GM21717 (cell line): ENCODE measurements at regions not wholly inside any gene's neighbourhood (a gene's known extent, or its start where the extent isn't known, plus 50 kb on each side); places are given as distances from the start of the nearest gene placed in this dataset.

Source experiments
- ATAC-seq: cut with Tn5 transposase; IDR thresholded peaks from one replicate; pipeline ENCODE4 v1.9.1; 2021; ENCODE audit warnings: mild to moderate bottlenecking, moderate library complexity; ENCODE audit not compliant: unreplicated experiment

- ATAC-seq, result no peak
Observed at GRCh38 chr7:21028186-21028585, 241.5 kb upstream of the SP8 start.

- ATAC-seq, result no peak
Observed at GRCh38 chr7:21028599-21028998, 241.9 kb upstream of the SP8 start.

GRCh38 chr7:21029006-21029405 is 242.3 kb upstream of the SP8 start:
- no peak for ATAC-seq

- no peak for ATAC-seq
Observed at GRCh38 chr7:21030237-21030871, 243.7 kb upstream of the SP8 start.

GRCh38 chr7:21041252-21041651 is 254.6 kb upstream of the SP8 start:
- ATAC-seq, result no peak

GRCh38 chr7:21041666-21042065 is 255.0 kb upstream of the SP8 start:
- no peak for ATAC-seq

GRCh38 chr7:21044384-21044783 is 257.7 kb upstream of the SP8 start:
- no peak for ATAC-seq

GRCh38 chr7:21044913-21045568 is 258.4 kb upstream of the SP8 start:
- ATAC-seq, result no peak

GRCh38 chr7:21051865-21052264 is 265.2 kb upstream of the SP8 start:
- no peak for ATAC-seq

- no peak for ATAC-seq
Observed at GRCh38 chr7:21054427-21055112, 267.9 kb upstream of the SP8 start.

GRCh38 chr7:21059069-21059468 is 272.4 kb upstream of the SP8 start:
- no peak for ATAC-seq

- ATAC-seq, result no peak
Observed at GRCh38 chr7:21063106-21063505, 276.4 kb upstream of the SP8 start.

GRCh38 chr7:21064698-21065648 is 278.3 kb upstream of the SP8 start:
- no peak for ATAC-seq

- ATAC-seq, result no peak
Observed at GRCh38 chr7:21066221-21066620, 279.5 kb upstream of the SP8 start.

- ATAC-seq, result no peak
Observed at GRCh38 chr7:21067216-21067615, 280.5 kb upstream of the SP8 start.

- no peak for ATAC-seq
Observed at GRCh38 chr7:21070571-21071090, 283.9 kb upstream of the SP8 start.

- no peak for ATAC-seq
Observed at GRCh38 chr7:21071561-21072501, 285.1 kb upstream of the SP8 start.

- no peak for ATAC-seq
Observed at GRCh38 chr7:21076054-21076453, 289.4 kb upstream of the SP8 start.

- ATAC-seq, result no peak
Observed at GRCh38 chr7:21076574-21076973, 289.9 kb upstream of the SP8 start.

GRCh38 chr7:21077602-21078001 is 290.9 kb upstream of the SP8 start:
- no peak for ATAC-seq
